GM12801 (cell line): ENCODE measurements at regions not wholly inside any gene's neighbourhood (a gene's known extent, or its start where the extent isn't known, plus 50 kb on each side); places are given as distances from the start of the nearest gene placed in this dataset.

Experiments
- TF ChIP-seq, protein P1 (sequence below): IDR thresholded peaks from one replicate; pipeline ENCODE4 v1.5.1; 2011; ENCODE audit warnings: control low read depth; ENCODE audit not compliant: insufficient read length; ENCODE audit errors: extremely low read depth

DNA sequence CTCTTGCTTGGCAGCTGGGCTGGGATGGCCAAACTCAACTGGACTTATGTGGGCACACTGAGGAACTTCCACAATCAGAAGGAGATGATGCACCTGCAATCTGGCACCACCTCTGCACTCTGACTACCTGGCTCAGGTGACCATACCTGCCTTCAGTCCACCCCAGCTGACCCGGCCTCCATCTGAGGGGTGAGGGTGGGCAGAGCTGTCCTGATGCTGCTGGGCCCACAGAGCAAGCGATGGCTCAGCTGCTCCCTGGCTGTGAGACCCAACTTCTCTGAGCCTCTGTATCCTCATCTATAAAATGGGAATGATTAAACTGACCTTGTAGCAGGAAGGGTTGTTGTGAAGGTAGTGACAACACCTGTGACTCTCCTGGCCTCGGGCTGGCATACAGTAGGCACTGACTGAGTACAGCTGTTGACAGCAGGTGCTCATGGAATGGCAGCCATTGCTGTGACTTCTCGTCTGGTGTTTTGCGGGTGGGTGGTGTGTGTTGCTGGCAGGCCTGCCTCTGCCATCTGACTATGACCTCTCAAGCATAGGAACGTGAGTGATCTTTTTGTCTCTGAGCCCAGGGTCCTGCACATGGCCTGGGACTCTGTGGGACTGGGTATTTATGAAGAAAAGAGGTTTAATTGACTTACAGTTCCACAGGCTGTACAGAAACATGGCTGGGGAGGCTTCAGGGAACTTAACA lies 438.5 kb downstream of the PTPRU start:
- TF ChIP-seq, protein P1, sequence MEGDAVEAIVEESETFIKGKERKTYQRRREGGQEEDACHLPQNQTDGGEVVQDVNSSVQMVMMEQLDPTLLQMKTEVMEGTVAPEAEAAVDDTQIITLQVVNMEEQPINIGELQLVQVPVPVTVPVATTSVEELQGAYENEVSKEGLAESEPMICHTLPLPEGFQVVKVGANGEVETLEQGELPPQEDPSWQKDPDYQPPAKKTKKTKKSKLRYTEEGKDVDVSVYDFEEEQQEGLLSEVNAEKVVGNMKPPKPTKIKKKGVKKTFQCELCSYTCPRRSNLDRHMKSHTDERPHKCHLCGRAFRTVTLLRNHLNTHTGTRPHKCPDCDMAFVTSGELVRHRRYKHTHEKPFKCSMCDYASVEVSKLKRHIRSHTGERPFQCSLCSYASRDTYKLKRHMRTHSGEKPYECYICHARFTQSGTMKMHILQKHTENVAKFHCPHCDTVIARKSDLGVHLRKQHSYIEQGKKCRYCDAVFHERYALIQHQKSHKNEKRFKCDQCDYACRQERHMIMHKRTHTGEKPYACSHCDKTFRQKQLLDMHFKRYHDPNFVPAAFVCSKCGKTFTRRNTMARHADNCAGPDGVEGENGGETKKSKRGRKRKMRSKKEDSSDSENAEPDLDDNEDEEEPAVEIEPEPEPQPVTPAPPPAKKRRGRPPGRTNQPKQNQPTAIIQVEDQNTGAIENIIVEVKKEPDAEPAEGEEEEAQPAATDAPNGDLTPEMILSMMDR, result no peak

DNA sequence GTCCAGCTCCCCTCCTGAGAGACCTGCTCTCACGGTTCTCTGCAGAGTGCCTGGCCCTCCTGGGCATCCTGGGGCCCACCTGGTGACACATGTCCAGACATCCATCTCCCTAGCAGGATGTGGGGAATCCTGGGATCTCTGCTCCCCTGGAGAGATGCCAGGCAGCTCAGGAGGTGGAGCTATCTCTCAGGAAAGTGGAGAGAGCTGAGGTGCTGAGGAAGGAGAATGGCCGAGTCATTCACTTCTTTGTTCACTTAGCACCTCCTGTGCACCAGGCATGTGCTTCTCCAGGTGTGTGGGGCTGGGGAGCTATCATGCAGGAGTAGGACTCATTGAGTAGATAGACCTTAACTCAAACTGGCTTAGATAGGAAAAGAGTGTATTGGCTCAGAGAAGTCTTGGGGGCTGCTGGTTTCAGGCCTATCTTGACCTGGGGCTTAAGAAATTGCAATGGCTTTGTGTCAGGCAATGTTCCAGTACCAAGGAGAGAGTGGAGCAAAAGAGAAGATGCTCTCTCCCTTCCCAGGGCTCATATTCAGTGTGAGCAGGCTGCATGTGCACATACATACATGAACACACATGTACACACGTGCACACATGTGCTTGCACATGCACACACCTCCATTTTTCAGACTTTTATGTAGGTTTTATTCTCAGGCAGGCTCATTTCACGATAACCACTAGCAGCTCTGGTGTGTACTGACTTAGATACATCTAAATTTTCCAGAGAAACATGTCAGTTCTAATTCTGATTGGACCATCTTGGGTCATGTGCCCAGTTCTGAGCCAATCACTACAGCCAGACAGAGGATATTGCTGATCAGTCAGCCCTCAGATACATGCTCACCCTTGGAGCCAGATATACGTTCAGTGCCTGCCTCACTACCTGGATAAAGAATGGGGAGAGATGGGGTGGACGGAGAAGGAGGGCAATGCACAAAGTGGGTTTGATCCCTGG lies 437.6 kb downstream of the PTPRU start:
- TF ChIP-seq, protein P1, result no peak

DNA sequence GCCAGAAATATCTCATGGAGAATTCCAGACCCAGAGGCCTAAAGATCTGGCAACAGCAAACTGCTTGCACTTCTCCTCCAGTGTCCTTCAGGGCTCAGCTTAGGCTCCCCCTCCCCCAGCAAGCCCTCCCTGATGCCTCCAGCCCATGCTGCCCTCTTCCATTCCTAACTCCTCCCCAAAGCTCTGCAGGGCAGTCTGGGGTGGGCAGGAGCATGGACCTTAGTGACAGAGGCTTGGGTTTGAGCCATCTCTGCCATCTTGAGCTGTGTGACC lies 436.8 kb downstream of the PTPRU start:
- TF ChIP-seq, protein P1, result no peak

DNA sequence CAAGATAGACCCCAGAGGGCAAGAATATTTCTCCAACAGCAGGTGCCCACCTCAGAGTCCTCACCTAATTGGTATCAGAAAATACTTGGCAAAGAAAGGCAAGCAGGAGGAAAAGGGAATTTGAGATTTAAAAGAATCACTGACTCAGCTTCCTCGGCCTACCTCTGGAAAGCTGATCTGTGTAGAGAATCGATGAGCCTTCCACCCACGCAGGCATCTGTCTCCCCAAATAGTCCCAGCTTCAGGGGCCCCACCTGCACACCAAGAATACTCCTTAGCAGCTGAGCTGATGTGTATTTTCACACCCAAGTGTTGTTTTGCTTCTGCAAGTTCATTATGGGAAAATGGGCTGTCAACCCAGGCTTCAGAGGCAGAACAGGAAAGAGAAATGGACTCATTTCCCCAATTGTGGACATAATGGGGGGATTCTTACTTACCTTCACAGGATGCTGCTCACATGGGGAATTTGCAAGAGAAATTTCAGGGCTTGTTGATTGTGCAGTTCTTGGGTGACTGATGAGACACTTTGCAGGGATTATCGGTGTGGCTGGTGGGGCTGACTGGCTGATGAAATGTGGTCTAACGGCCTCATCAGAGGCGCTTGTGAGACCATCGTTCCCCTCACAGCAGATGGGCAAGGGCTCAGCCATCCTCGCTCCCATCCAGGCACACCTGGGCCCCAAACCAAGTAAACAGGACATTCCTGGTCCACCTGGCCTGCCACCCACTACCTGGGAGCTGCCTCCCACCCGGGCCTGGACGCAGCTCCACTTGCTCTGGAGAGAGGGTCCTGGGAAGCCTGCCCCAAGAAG lies 436.3 kb downstream of the PTPRU start:
- TF ChIP-seq, protein P1, result no peak

DNA sequence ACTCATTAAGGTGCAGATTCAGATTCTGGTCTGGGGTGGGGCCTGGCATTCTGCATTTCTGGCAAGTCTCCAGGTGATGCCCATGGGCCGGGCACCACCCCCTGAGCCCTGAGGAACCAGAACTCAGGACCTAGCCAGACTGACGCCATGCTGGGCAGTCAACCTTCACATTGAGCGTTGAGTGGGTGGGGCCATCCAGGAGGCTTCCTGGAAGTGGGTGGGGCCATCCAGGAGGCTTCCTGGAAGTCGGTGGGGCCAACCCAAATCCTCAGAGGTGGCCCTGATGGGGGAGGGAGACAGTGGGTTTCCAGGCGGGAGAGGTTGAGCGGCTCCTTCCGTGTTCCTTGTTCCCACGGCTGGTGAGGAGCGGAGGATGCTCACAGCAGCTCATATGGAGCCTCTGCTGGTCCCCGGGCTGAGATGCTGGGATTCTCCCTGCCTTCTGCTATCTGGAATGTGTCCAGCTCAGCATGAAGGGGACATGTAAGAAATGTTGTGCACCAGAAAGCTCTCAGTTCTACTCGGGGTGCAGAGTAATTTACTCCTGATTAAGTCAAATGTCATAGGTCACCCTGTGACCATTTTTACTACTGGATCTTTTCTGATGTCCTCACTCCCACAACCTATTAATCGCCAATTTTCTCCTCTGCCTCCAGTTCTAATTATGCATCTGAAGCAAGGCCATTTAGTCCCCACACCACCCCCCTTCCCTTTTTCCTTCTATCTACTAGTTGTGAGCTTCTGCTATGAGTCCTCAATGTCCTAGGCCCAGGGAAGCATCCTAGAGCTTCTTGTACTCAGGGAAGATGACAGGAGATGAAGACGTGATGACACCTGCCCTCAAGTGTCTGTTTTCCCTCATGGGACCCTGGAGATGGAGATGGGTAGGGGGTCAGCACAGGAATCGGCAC lies 435.4 kb downstream of the PTPRU start:
- TF ChIP-seq, protein P1, result no peak

DNA sequence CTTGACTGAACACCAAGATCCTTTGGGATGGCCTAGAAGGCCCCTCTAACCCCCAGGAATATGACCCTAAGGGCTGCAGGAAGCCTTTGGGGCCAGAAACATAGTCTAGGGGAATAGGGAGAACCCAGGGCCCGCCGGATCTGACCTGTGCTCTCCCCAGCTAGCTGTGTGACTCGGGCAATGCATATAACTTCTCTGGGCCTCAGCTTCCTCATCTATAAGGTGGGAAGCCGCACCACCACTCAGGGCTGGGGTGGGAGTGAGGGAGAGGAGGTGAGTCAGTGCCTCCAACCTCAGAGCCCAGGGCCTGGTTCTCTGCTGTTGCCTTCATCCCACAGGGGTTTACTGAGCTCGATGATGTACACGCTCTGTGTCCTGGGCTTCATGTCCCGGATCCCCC lies 434.4 kb downstream of the PTPRU start:
- TF ChIP-seq, protein P1, result no peak
